OCI-LY7 (cell line): ENCODE measurements at regions not wholly inside any gene's neighbourhood (a gene's known extent, or its start where the extent isn't known, plus 50 kb on each side); places are given as distances from the start of the nearest gene placed in this dataset.

ENCODE experiments used
- BruUV-seq: library from RNA; stranded (reverse); fragments of 400-500 nt; replicated peaks from 2 replicates; lab custom pipeline; 2021; lab: Mats Ljungman, UMichigan
- CTCF ChIA-PET: fragments of 300-600 bp; sonication (Branson Sonifier 250); formaldehyde crosslinking; loops from one replicate; lab custom pipeline; 2022; ENCODE audit warnings: antibody characterized with exemption; ENCODE audit not compliant: unreplicated experiment; lab: Charles Lee
- POLR2A ChIA-PET: fragments of 300-600 bp; sonication (Branson Sonifier 250); formaldehyde crosslinking; loops from one replicate; lab custom pipeline; 2022; ENCODE audit warnings: antibody characterized with exemption; lab: Charles Lee
- DNase-seq: peaks from one replicate; pipeline ENCODE4 v3.0.0-alpha.2; 2015; ENCODE audit warnings: low spot score
- H2AFZ ChIP-seq: fragments of 200-600 bp; sonication (generic), shearing (Covaris generic); 2 replicates; pipeline ENCODE4 v1.6.1; 2014; ENCODE audit warnings: mild to moderate bottlenecking, antibody characterized with exemption, low read length, moderate library complexity
- H3K27ac ChIP-seq: fragments of 200-600 bp; sonication (generic); 2 replicates; pipeline ENCODE4 v1.5.1; 2014; ENCODE audit warnings: mixed run types, low read depth, mild to moderate bottlenecking, moderate library complexity, low read length, inconsistent platforms; ENCODE audit not compliant: poor library complexity, severe bottlenecking
- H3K36me3 ChIP-seq: fragments of 200-600 bp; sonication (generic); 2 replicates; pipeline ENCODE4 v1.6.1; 2014; ENCODE audit warnings: mild to moderate bottlenecking, antibody characterized with exemption, low read length, moderate library complexity, mixed read lengths; ENCODE audit not compliant: insufficient read depth
- H3K4me1 ChIP-seq: fragments of 200-600 bp; sonication (generic); 2 replicates; pipeline ENCODE4 v1.5.1; 2014; ENCODE audit warnings: mild to moderate bottlenecking, low read length; ENCODE audit not compliant: insufficient read depth, poor library complexity, severe bottlenecking
- H3K4me2 ChIP-seq: fragments of 200-600 bp; sonication (generic); 2 replicates; pipeline ENCODE4 v1.6.1; 2014; ENCODE audit warnings: mild to moderate bottlenecking, low read length
- H3K4me3 ChIP-seq: fragments of 200-600 bp; sonication (generic); 2 replicates; pipeline ENCODE4 v1.5.1; 2014; ENCODE audit warnings: mild to moderate bottlenecking, low read depth, low read length; ENCODE audit not compliant: poor library complexity, severe bottlenecking
- H3K79me2 ChIP-seq: fragments of 200-600 bp; sonication (generic); 2 replicates; pipeline ENCODE4 v1.6.1; 2016; ENCODE audit warnings: low read depth, mild to moderate bottlenecking, low read length, moderate library complexity, mixed read lengths; ENCODE audit not compliant: insufficient read depth
- H3K9me2 ChIP-seq: fragments of 200-600 bp; sonication (generic); 2 replicates; pipeline ENCODE4 v1.6.1; 2016; ENCODE audit warnings: mild to moderate bottlenecking, low read length, mixed read lengths; ENCODE audit not compliant: insufficient read depth
- H3K9me3 ChIP-seq: fragments of 200-600 bp; sonication (generic); 2 replicates; pipeline ENCODE4 v1.6.1; 2014; ENCODE audit warnings: mild to moderate bottlenecking, mixed run types, low read length, mixed read lengths
- H4K20me1 ChIP-seq: fragments of 200-600 bp; sonication (generic); 2 replicates; pipeline ENCODE4 v1.6.1; 2014; ENCODE audit warnings: mild to moderate bottlenecking, antibody characterized with exemption, low read length, moderate library complexity, mixed read lengths; ENCODE audit not compliant: insufficient read depth
- EZH2phosphoT487 ChIP-seq: fragments of 200-600 bp; sonication (generic); IDR thresholded peaks from 2 replicates; pipeline ENCODE4 v1.6.1; 2018; ENCODE audit warnings: low read depth, borderline replicate concordance, mild to moderate bottlenecking, mixed run types, antibody characterized with exemption, low read length, moderate library complexity, mixed read lengths
- intact Hi-C: fragments of 100-400 bp; cut with micrococcal nuclease; formaldehyde crosslinking; loops from one replicate; pipeline ENCODE4 v1.10.0; 2022; ENCODE audit not compliant: unreplicated experiment
- TF ChIP-seq, protein P1 (sequence below): fragments of 200-600 bp; sonication (generic); conservative IDR thresholded peaks from 2 replicates; pipeline ENCODE4 v1.5.1; 2014; ENCODE audit warnings: mild to moderate bottlenecking, antibody characterized with exemption, low read length, moderate library complexity, mixed read lengths

DNA sequence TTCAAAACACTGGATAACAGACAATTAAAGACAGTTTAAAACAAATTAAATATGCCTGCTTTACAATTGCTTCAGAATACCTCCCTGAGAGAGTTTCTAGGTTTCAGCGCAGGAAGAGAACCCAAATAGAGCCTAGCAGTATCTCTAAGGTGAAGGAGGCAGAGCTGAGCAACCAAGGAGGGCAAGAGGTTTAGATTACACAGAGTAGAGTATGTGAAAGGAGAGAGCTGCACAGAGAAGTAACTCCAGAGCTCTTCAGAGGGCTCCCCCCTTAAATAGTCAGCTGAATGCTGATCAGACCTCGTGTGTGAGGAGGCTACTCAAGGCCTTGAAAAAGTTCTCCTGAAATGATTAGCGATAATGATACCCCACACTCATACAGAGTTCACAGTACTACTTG is 386.5 kb upstream of the TCF4 start:
- Histone ChIP-seq H3K4me1 (no peaks in the 10 kb centered on the region), H4K20me1 (no peaks in the 10 kb centered on the region), H3K4me3 (no peak overlapping the region), H3K9me3 (no peaks in the 10 kb centered on the region), H3K9me2 (no peaks in the 10 kb centered on the region), H3K36me3 (no peaks in the 10 kb centered on the region), H3K4me2 (no peak overlapping the region), H3K79me2 (no peaks in the 10 kb centered on the region), H3K27ac (no peak overlapping the region), H2AFZ (no peak overlapping the region)
- TF ChIP-seq, protein P1, sequence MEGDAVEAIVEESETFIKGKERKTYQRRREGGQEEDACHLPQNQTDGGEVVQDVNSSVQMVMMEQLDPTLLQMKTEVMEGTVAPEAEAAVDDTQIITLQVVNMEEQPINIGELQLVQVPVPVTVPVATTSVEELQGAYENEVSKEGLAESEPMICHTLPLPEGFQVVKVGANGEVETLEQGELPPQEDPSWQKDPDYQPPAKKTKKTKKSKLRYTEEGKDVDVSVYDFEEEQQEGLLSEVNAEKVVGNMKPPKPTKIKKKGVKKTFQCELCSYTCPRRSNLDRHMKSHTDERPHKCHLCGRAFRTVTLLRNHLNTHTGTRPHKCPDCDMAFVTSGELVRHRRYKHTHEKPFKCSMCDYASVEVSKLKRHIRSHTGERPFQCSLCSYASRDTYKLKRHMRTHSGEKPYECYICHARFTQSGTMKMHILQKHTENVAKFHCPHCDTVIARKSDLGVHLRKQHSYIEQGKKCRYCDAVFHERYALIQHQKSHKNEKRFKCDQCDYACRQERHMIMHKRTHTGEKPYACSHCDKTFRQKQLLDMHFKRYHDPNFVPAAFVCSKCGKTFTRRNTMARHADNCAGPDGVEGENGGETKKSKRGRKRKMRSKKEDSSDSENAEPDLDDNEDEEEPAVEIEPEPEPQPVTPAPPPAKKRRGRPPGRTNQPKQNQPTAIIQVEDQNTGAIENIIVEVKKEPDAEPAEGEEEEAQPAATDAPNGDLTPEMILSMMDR, result no peak
- no peak for TF ChIP-seq EZH2phosphoT487
- POLR2A ChIA-PET, result interaction anchor here (0.7 kb wide), 1 partner anchor 607 kb away, joined by 3 read pairs; no protein-coding TSS in a partner anchor
- CTCF ChIA-PET, result no interaction called here
- intact Hi-C loops, result no loop called here
- no peak for DNase-seq
- BruUV-seq, result no TSS peak

DNA sequence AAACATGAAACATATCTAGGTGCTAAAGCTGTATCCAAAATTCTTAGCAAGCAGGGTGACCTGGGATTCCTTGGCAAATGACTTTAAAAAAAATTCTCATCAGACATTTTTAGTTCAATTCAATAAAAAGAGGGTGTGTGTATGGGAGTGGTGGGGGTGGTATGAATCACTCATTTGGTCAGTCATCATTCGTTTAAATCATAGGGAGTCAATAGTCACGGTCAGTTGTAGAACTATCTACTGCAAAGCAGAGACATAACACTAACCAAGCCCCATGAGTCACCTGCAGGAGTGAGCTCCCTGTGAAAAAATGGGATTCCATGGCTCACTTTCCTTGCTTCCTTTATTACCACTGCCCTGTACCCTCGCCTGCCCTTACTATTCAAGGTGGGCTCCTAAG is 380.6 kb upstream of the TCF4 start:
- H2AFZ ChIP-seq, result no peak overlapping the region
- no peak overlapping the region for H3K27ac ChIP-seq
- DNase-seq, result no peak
- no peaks in the 10 kb centered on the region for H4K20me1 ChIP-seq
- no peaks in the 10 kb centered on the region for H3K9me2 ChIP-seq
- no peaks in the 10 kb centered on the region for H3K36me3 ChIP-seq
- no peaks in the 10 kb centered on the region for H3K4me1 ChIP-seq
- BruUV-seq, result no TSS peak
- ChIA-PET POLR2A (no interaction called here), CTCF (no interaction called here)
- H3K79me2 ChIP-seq, result no peaks in the 10 kb centered on the region
- H3K4me2 ChIP-seq, result no peak overlapping the region
- no peaks in the 10 kb centered on the region for H3K9me3 ChIP-seq
- TF ChIP-seq EZH2phosphoT487, result no peak
- TF ChIP-seq, protein P1, result no peak
- H3K4me3 ChIP-seq, result no peak overlapping the region
- intact Hi-C loops, result no loop called here

DNA sequence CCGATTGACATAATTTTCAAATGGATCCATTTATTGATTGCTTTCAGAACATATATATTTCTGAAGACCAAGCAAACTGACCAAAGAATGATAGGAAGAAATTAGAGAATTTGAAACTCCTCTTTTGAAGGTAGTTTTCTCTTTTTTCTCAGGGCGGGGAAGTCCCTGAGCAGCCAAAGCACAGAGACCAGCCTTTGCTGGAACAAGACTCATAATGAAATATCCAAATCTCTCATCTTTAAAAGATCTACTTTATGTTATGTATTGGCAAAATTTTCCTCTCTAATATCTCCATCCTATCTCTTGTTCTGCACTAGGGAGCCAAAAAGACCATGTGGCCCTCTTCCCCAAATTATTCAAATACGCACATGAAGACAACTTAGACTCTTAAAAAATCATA is 379.0 kb upstream of the TCF4 start:
- no TSS peak for BruUV-seq
- Histone ChIP-seq H3K4me3 (no peak overlapping the region), H3K9me2 (no peaks in the 10 kb centered on the region), H4K20me1 (no peaks in the 10 kb centered on the region), H3K27ac (no peak overlapping the region), H3K79me2 (no peaks in the 10 kb centered on the region), H3K36me3 (no peaks in the 10 kb centered on the region), H2AFZ (no peak overlapping the region), H3K9me3 (no peaks in the 10 kb centered on the region), H3K4me2 (no peak overlapping the region), H3K4me1 (no peaks in the 10 kb centered on the region)
- CTCF ChIA-PET, result no interaction called here
- DNase-seq, result no peak
- POLR2A ChIA-PET, result no interaction called here
- TF ChIP-seq EZH2phosphoT487, result no peak
- TF ChIP-seq, protein P1, result no peak
- intact Hi-C loops, result no loop called here
